DND-41 (cell line): ENCODE measurements at regions not wholly inside any gene's neighbourhood (a gene's known extent, or its start where the extent isn't known, plus 50 kb on each side); places are given as distances from the start of the nearest gene placed in this dataset.

ENCODE experiments used
- ATAC-seq: fragments of 200-7000 bp; cut with Tn5 transposase; 3 replicates; pipeline ENCODE4 v1.9.1; 2021; ENCODE audit warnings: low read depth; ENCODE audit not compliant: insufficient read depth
- DNase-seq: peaks from one replicate; pipeline ENCODE4 v3.0.0-alpha.2; 2020
- H2AFZ ChIP-seq: 2 replicates; pipeline ENCODE4 v1.6.0; 2012; ENCODE audit warnings: low read depth, low read length
- H3K27ac ChIP-seq: 2 replicates; pipeline ENCODE4 v1.5.1; 2012; ENCODE audit warnings: low read length, inconsistent platforms
- H3K27me3 ChIP-seq: fragments of 200-600 bp; sonication (generic); 2 replicates; pipeline ENCODE4 v1.6.0; 2012; ENCODE audit warnings: low read length, mild to moderate bottlenecking, inconsistent platforms; ENCODE audit not compliant: insufficient read depth, poor library complexity
- H3K36me3 ChIP-seq: 2 replicates; pipeline ENCODE4 v1.5.1; 2012; ENCODE audit warnings: low read length, inconsistent platforms; ENCODE audit not compliant: insufficient read depth
- H3K4me1 ChIP-seq: 2 replicates; pipeline ENCODE4 v1.5.1; 2012; ENCODE audit warnings: mild to moderate bottlenecking, low read length; ENCODE audit not compliant: insufficient read depth
- H3K4me2 ChIP-seq: 2 replicates; pipeline ENCODE4 v1.6.0; 2012; ENCODE audit warnings: mild to moderate bottlenecking, moderate library complexity, low read length, inconsistent platforms; ENCODE audit not compliant: insufficient read depth
- H3K4me3 ChIP-seq, 2 experiments: fragments of 200-600 bp in 1 of 2; shearing (Covaris generic) in 1 of 2; 2 replicates each; pipeline ENCODE4 v1.5.1; 2012 to 2016; ENCODE audit warnings: inconsistent platforms in 2 of 2, low read length in 2 of 2, mild to moderate bottlenecking in 2 of 2, low read depth in 1 of 2, moderate library complexity in 1 of 2
- H3K79me2 ChIP-seq: 2 replicates; pipeline ENCODE4 v1.6.0; 2012; ENCODE audit warnings: low read length, inconsistent platforms; ENCODE audit not compliant: insufficient read depth
- H3K9ac ChIP-seq: 2 replicates; pipeline ENCODE4 v1.6.0; 2012; ENCODE audit warnings: low read depth, mild to moderate bottlenecking, inconsistent platforms, low read length, moderate library complexity
- H3K9me3 ChIP-seq: 2 replicates; pipeline ENCODE4 v1.5.1; 2012; ENCODE audit warnings: low read length, moderate library complexity, mild to moderate bottlenecking, inconsistent platforms; ENCODE audit not compliant: insufficient read depth, severe bottlenecking
- H4K20me1 ChIP-seq: 2 replicates; pipeline ENCODE4 v1.6.0; 2012; ENCODE audit warnings: low read length; ENCODE audit not compliant: insufficient read depth
- EZH2 ChIP-seq: IDR thresholded peaks from 3 replicates; pipeline ENCODE4 v1.6.1; 2012; ENCODE audit warnings: borderline replicate concordance, low read depth, mild to moderate bottlenecking, moderate library complexity, low read length, inconsistent platforms; ENCODE audit not compliant: severe bottlenecking
- TF ChIP-seq, protein P1 (sequence below): IDR thresholded peaks from 2 replicates; pipeline ENCODE4 v1.5.1; 2012; ENCODE audit warnings: borderline replicate concordance, low read length, moderate library complexity, mild to moderate bottlenecking; ENCODE audit not compliant: poor library complexity, severe bottlenecking; ENCODE audit errors: extremely low read depth

DNA sequence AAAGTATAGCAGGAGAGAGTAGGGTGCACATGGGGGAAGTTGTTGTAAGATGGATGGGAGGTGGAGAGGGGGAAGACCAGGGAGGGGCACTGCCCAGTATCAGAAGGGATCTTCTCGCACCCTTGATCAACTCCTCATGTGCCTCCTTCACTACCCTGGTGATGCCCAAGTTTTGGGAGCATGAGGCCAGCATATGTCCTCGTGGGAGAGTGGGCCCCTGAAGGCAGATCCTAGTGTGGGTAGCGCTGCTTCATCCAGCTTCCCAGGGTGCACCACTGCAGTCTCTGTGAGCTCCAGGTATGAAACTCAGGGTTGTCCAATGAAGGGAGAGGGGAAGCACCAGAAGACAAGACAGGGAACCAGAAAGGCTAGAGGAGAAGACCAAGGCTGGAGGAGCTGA, 82.2 kb upstream of the FOXP4 start:
- Histone ChIP-seq H3K4me1 (no peaks in the 10 kb centered on the region), H3K27ac (no peak overlapping the region), H3K27me3 (no peaks in the 10 kb centered on the region), H3K36me3 (no peaks in the 10 kb centered on the region), H3K4me2 (no peak overlapping the region), H3K79me2 (no peaks in the 10 kb centered on the region), H3K9ac (no peak overlapping the region), H3K9me3 (no peaks in the 10 kb centered on the region), H3K4me3 (no peak overlapping the region), H4K20me1 (no peaks in the 10 kb centered on the region), H2AFZ (no peak overlapping the region)
- no peak for DNase-seq
- no peak for ATAC-seq
- no peak for TF ChIP-seq EZH2
- TF ChIP-seq, protein P1, sequence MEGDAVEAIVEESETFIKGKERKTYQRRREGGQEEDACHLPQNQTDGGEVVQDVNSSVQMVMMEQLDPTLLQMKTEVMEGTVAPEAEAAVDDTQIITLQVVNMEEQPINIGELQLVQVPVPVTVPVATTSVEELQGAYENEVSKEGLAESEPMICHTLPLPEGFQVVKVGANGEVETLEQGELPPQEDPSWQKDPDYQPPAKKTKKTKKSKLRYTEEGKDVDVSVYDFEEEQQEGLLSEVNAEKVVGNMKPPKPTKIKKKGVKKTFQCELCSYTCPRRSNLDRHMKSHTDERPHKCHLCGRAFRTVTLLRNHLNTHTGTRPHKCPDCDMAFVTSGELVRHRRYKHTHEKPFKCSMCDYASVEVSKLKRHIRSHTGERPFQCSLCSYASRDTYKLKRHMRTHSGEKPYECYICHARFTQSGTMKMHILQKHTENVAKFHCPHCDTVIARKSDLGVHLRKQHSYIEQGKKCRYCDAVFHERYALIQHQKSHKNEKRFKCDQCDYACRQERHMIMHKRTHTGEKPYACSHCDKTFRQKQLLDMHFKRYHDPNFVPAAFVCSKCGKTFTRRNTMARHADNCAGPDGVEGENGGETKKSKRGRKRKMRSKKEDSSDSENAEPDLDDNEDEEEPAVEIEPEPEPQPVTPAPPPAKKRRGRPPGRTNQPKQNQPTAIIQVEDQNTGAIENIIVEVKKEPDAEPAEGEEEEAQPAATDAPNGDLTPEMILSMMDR, result no peak

DNA sequence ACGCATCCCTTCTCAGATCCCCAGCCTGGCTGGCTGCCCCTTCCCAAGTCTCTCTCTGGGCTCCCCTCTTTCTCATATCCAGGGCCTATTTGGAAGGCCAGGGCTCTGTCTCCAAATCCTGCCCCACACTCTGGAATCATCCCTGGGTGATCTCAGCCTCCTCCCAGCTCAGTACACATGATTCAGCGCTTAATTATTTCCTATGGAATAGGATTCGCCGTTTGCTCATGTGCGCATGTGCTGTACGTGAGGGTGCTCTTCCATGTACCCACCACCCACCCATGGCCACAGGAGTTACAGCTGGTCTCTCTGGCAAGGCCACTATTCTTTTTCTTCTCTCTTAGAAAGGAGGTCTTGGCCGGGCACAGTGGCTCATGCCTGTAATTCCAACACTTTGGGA, 81.7 kb upstream of the FOXP4 start:
- Histone ChIP-seq H3K79me2 (no peaks in the 10 kb centered on the region), H3K4me2 (no peak overlapping the region), H3K4me3 (no peak overlapping the region), H3K27me3 (no peaks in the 10 kb centered on the region), H2AFZ (no peak overlapping the region), H4K20me1 (no peaks in the 10 kb centered on the region), H3K4me1 (no peaks in the 10 kb centered on the region), H3K9ac (no peak overlapping the region), H3K27ac (no peak overlapping the region), H3K36me3 (no peaks in the 10 kb centered on the region), H3K9me3 (no peaks in the 10 kb centered on the region)
- no peak for TF ChIP-seq EZH2
- TF ChIP-seq, protein P1, result no peak
- no peak for ATAC-seq
- no peak for DNase-seq

GRCh38 chr6:41466437-41466990, 79.7 kb upstream of the FOXP4 start:
- Histone ChIP-seq H3K4me2 (no peak overlapping the region), H4K20me1 (no peaks in the 10 kb centered on the region), H3K36me3 (no peaks in the 10 kb centered on the region), H3K4me1 (no peaks in the 10 kb centered on the region), H3K9ac (no peak overlapping the region), H3K27me3 (no peaks in the 10 kb centered on the region), H3K9me3 (no peaks in the 10 kb centered on the region), H3K4me3 (no peak overlapping the region), H3K27ac (no peak overlapping the region), H2AFZ (no peak overlapping the region), H3K79me2 (no peaks in the 10 kb centered on the region)
- no peak for DNase-seq
- no peak for ATAC-seq
- TF ChIP-seq EZH2, result no peak
- TF ChIP-seq, protein P1, result no peak

DNA sequence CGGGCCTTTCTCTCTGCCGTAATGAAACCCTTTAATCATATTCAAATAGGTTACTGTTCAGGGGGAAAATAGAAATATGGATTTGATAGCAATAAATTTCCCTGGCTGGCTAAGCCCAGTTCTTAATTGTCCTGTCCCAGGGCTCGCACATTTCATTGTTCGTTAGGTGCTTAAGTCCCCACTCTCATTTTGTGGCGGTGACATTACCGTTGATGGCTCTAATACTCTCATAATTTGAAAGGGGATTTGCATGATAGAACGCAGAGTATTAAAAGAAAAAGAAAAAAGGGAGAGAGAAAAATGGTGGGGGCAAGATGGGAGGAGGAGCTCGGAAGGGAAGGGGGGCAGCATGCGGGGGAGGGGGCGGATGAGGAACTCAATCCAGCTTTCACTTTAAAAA, 79.1 kb upstream of the FOXP4 start:
- H3K36me3 ChIP-seq, result no peaks in the 10 kb centered on the region
- no peak overlapping the region for H2AFZ ChIP-seq
- H3K9me3 ChIP-seq, result no peaks in the 10 kb centered on the region
- no peak for TF ChIP-seq EZH2
- TF ChIP-seq, protein P1, result no peak
- H3K4me2 ChIP-seq, result no peak overlapping the region
- no peaks in the 10 kb centered on the region for H3K79me2 ChIP-seq
- ATAC-seq (no peak), DNase-seq (no peak)
- no peaks in the 10 kb centered on the region for H3K4me1 ChIP-seq
- no peaks in the 10 kb centered on the region for H4K20me1 ChIP-seq
- no peak overlapping the region for H3K27ac ChIP-seq
- no peak overlapping the region for H3K4me3 ChIP-seq
- no peaks in the 10 kb centered on the region for H3K27me3 ChIP-seq
- H3K9ac ChIP-seq, result no peak overlapping the region
